Activated CD8-positive, alpha-beta memory T cell treated with anti-CD3 and anti-CD28 coated beads, Interleukin-2, amount 50 U/mL, for 1 hour (primary cell): ENCODE measurements at regions not wholly inside any gene's neighbourhood (a gene's known extent, or its start where the extent isn't known, plus 50 kb on each side); places are given as distances from the start of the nearest gene placed in this dataset.
"Not testable (repeated sequence)": the region's sequence is repeated elsewhere in the genome, so short reads cannot be mapped to it uniquely, and the experiment has no call there.

Experiments
- DNase-seq: peaks from one replicate; pipeline ENCODE4 v3.0.0-alpha.2; 2020; ENCODE audit errors: extremely low read depth

GRCh38 chr2:84137034-84137433 is 322.0 kb downstream of the SUCLG1 start:
- DNase-seq: no peak

GRCh38 chr2:84132370-84132769 is 326.7 kb downstream of the SUCLG1 start:
- DNase-seq: no peak

- no peak for DNase-seq
Observed at GRCh38 chr2:84131278-84131830, 327.7 kb downstream of the SUCLG1 start.

GRCh38 chr2:84129018-84129417 is 330.1 kb downstream of the SUCLG1 start:
- DNase-seq: no peak

- DNase-seq: not testable (repeated sequence)
Observed at GRCh38 chr2:84127812-84128211, 331.3 kb downstream of the SUCLG1 start.

- no peak for DNase-seq
Observed at GRCh38 chr2:84126530-84126929, 332.6 kb downstream of the SUCLG1 start.

GRCh38 chr2:84126084-84126483 is 333.0 kb downstream of the SUCLG1 start:
- no peak for DNase-seq

GRCh38 chr2:84116143-84116542 is 342.9 kb downstream of the SUCLG1 start:
- no peak for DNase-seq

- no peak for DNase-seq
Observed at GRCh38 chr2:84115173-84115857, 343.8 kb downstream of the SUCLG1 start.

GRCh38 chr2:84103816-84104527 is 355.1 kb downstream of the SUCLG1 start:
- not testable (repeated sequence) for DNase-seq

GRCh38 chr2:84102274-84102673 is 356.8 kb downstream of the SUCLG1 start:
- no peak for DNase-seq

GRCh38 chr2:84088656-84089055 is 370.4 kb downstream of the SUCLG1 start:
- no peak for DNase-seq

GRCh38 chr2:84085562-84085961 is 373.5 kb downstream of the SUCLG1 start:
- DNase-seq: no peak

- no peak for DNase-seq
Observed at GRCh38 chr2:84084856-84085255, 374.2 kb downstream of the SUCLG1 start.

GRCh38 chr2:84083984-84084383 is 375.1 kb downstream of the SUCLG1 start:
- DNase-seq: no peak

GRCh38 chr2:84078471-84078870 is 380.6 kb downstream of the SUCLG1 start:
- no peak for DNase-seq

GRCh38 chr2:84077496-84077895 is 381.6 kb downstream of the SUCLG1 start:
- no peak for DNase-seq

- DNase-seq: no peak
Observed at GRCh38 chr2:84071050-84071449, 388.0 kb downstream of the SUCLG1 start.

- DNase-seq: no peak
Observed at GRCh38 chr2:84065857-84066256, 393.2 kb downstream of the SUCLG1 start.

GRCh38 chr2:84057917-84058560 is 401.0 kb downstream of the SUCLG1 start:
- no peak for DNase-seq

- no peak for DNase-seq
Observed at GRCh38 chr2:84055816-84056215, 403.3 kb downstream of the SUCLG1 start.

- DNase-seq: not testable (repeated sequence)
Observed at GRCh38 chr2:84054577-84054976, 404.5 kb downstream of the SUCLG1 start.

- DNase-seq: no peak
Observed at GRCh38 chr2:84052913-84053312, 406.2 kb downstream of the SUCLG1 start.
